Panc1 (cell line): ENCODE measurements at regions not wholly inside any gene's neighbourhood (a gene's known extent, or its start where the extent isn't known, plus 50 kb on each side); places are given as distances from the start of the nearest gene placed in this dataset.
A peak's percentile ranks its signal among the peaks of the same experiment; 100 is the strongest.

ENCODE experiments used
- ATAC-seq: fragments of 200-7000 bp; cut with Tn5 transposase; 2 replicates; pipeline ENCODE4 v1.9.1; 2020; ENCODE audit warnings: mild to moderate bottlenecking, moderate library complexity
- BruUV-seq: library from RNA; stranded (reverse); fragments of 400-500 nt; replicated peaks from 2 replicates; lab custom pipeline; 2021; lab: Mats Ljungman, UMichigan
- CTCF ChIA-PET: fragments of 300-600 bp; sonication (Branson Sonifier 250); formaldehyde crosslinking; loops from one replicate; lab custom pipeline; 2022; ENCODE audit warnings: antibody characterized with exemption; lab: Charles Lee
- POLR2A ChIA-PET: fragments of 300-600 bp; sonication (Branson Sonifier 250); formaldehyde crosslinking; loops from one replicate; lab custom pipeline; 2022; ENCODE audit warnings: antibody characterized with exemption; lab: Charles Lee
- DNase-seq: peaks from one replicate; pipeline ENCODE4 v3.0.0-alpha.2; 2010; ENCODE audit warnings: low read depth, low spot score
- H3K27ac ChIP-seq: 2 replicates; pipeline ENCODE4 v1.5.1; 2011; ENCODE audit warnings: mild to moderate bottlenecking, low read length, inconsistent platforms
- H3K27me3 ChIP-seq: fragments of 200-500 bp; sonication (Bioruptor generic); 2 replicates; pipeline ENCODE4 v1.6.0; 2014; ENCODE audit warnings: low read length, inconsistent platforms; ENCODE audit not compliant: control insufficient read depth, insufficient read depth
- H3K36me3 ChIP-seq: fragments of 200-500 bp; sonication (Bioruptor generic); 2 replicates; pipeline ENCODE4 v1.5.1; 2014; ENCODE audit warnings: inconsistent platforms, mild to moderate bottlenecking, low read length, moderate library complexity; ENCODE audit not compliant: control insufficient read depth, insufficient read depth
- H3K4me1 ChIP-seq: 2 replicates; pipeline ENCODE4 v1.5.1; 2011; ENCODE audit warnings: inconsistent platforms, mild to moderate bottlenecking, low read length, moderate library complexity; ENCODE audit not compliant: control insufficient read depth, insufficient read depth
- H3K4me3 ChIP-seq, 2 experiments: 2 replicates each; pipeline ENCODE4 v1.5.1; 2011 to 2012; ENCODE audit warnings: low read depth in 2 of 2, low read length in 2 of 2, mild to moderate bottlenecking in 2 of 2, inconsistent platforms in 1 of 2, moderate library complexity in 1 of 2
- H3K9me3 ChIP-seq: fragments of 200-500 bp; sonication (Bioruptor generic); 2 replicates; pipeline ENCODE4 v1.5.1; 2014; ENCODE audit warnings: low read depth, mild to moderate bottlenecking, inconsistent platforms, low read length, moderate library complexity; ENCODE audit not compliant: control insufficient read depth, insufficient read depth
- CTCF ChIP-seq: fragments of 450-650 bp; IDR thresholded peaks from 2 replicates; pipeline ENCODE4 v1.5.1; 2017; ENCODE audit warnings: mild to moderate bottlenecking
- POLR2AphosphoS5 ChIP-seq: IDR thresholded peaks from 2 replicates; pipeline ENCODE4 v1.6.1; 2012; ENCODE audit warnings: mild to moderate bottlenecking, low read depth, low read length, moderate library complexity
- SIN3A ChIP-seq: IDR thresholded peaks from 2 replicates; pipeline ENCODE4 v1.6.1; 2012; ENCODE audit warnings: low read depth, mild to moderate bottlenecking, low read length, moderate library complexity, borderline replicate concordance; ENCODE audit not compliant: insufficient read depth
- TCF7L2 ChIP-seq: IDR thresholded peaks from 2 replicates; pipeline ENCODE4 v1.6.1; 2011; ENCODE audit warnings: mild to moderate bottlenecking, low read depth, low read length, inconsistent platforms
- in situ Hi-C: cut with HindIII; loops from 2 replicates; pipeline ENCODE4 v1.10.0; 2016; ENCODE audit warnings: low sequenced_read_pairs, low pct_unique_long_range_greater_than_20kb
- intact Hi-C: fragments of 100-400 bp; cut with micrococcal nuclease; formaldehyde crosslinking; loops from one replicate; pipeline ENCODE4 v1.10.0; 2022; ENCODE audit not compliant: unreplicated experiment
- TF ChIP-seq, protein P1 (sequence below), 2 experiments: IDR thresholded peaks; 2 replicates each; pipeline ENCODE4 v1.6.1; 2011 to 2012; ENCODE audit warnings: low read depth in 2 of 2, control low read depth in 1 of 2, low read length in 1 of 2, mild to moderate bottlenecking in 1 of 2, moderate library complexity in 1 of 2; ENCODE audit not compliant: insufficient read depth in 1 of 2

GRCh38 chr14:100649173-100649519, 61.9 kb upstream of the BEGAIN start:
- no peak for DNase-seq
- peaks cover 5% of the 10 kb centered on the region; the same call in 1 of the 2 replicates for H3K9me3 ChIP-seq
- peaks cover 15% of the 10 kb centered on the region for H3K4me1 ChIP-seq
- no peaks in the 10 kb centered on the region for H3K27me3 ChIP-seq
- in situ Hi-C loops (no loop called here), intact Hi-C loops (loop anchor here (5.0 kb wide), 1 partner anchor 207 kb away; no protein-coding TSS in a partner anchor)
- TF ChIP-seq CTCF, result no peak
- no peak for TF ChIP-seq TCF7L2
- TF ChIP-seq POLR2AphosphoS5, result no peak
- TF ChIP-seq, protein P1, sequence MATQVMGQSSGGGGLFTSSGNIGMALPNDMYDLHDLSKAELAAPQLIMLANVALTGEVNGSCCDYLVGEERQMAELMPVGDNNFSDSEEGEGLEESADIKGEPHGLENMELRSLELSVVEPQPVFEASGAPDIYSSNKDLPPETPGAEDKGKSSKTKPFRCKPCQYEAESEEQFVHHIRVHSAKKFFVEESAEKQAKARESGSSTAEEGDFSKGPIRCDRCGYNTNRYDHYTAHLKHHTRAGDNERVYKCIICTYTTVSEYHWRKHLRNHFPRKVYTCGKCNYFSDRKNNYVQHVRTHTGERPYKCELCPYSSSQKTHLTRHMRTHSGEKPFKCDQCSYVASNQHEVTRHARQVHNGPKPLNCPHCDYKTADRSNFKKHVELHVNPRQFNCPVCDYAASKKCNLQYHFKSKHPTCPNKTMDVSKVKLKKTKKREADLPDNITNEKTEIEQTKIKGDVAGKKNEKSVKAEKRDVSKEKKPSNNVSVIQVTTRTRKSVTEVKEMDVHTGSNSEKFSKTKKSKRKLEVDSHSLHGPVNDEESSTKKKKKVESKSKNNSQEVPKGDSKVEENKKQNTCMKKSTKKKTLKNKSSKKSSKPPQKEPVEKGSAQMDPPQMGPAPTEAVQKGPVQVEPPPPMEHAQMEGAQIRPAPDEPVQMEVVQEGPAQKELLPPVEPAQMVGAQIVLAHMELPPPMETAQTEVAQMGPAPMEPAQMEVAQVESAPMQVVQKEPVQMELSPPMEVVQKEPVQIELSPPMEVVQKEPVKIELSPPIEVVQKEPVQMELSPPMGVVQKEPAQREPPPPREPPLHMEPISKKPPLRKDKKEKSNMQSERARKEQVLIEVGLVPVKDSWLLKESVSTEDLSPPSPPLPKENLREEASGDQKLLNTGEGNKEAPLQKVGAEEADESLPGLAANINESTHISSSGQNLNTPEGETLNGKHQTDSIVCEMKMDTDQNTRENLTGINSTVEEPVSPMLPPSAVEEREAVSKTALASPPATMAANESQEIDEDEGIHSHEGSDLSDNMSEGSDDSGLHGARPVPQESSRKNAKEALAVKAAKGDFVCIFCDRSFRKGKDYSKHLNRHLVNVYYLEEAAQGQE (IDR thresholded peaks at IDR 0.05; ENCODE audit: insufficient read depth in 1 of 2, low read depth in 2 of 2, low read length in 1 of 2), result no peak
- no peak for TF ChIP-seq SIN3A
- no peak overlapping the region for H3K4me3 ChIP-seq
- no peaks in the 10 kb centered on the region for H3K36me3 ChIP-seq
- ATAC-seq, result peak; percentile 39; the same call in 1 of the 2 replicates
- no TSS peak for BruUV-seq
- ChIA-PET POLR2A (no interaction called here), CTCF (no interaction called here)
- H3K27ac ChIP-seq, result no peak overlapping the region

DNA sequence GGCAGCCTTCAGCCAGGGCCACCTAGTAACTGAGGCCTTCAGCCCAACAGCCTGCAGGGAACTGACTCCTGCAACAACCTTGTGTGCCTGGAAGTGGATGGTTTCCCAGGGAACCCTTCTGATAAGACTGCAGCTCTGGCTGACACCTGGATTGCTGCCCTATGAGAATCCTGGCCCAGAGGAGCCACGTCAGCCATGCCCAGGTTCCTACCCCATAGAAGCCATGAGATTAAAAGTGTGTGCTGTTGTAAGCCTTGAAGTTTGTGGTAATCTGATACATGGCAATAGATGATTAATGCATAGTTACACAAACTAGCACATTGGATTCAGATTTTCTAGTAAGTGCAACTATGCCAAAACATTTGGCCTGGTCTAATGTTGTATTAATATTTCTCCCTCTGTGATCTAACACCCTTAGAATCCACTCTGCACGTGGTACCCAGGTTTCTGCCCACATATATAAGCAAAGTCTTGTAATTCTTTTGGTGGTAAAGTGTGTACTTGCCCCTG, 64.8 kb upstream of the BEGAIN start:
- Histone ChIP-seq H3K27me3 (no peaks in the 10 kb centered on the region), H3K4me1 (peaks cover 23% of the 10 kb centered on the region), H3K36me3 (no peaks in the 10 kb centered on the region), H3K9me3 (peaks cover 5% of the 10 kb centered on the region; the same call in 1 of the 2 replicates), H3K27ac (no peak overlapping the region), H3K4me3 (no peak overlapping the region)
- CTCF ChIA-PET, result interaction anchor here (0.5 to 1.2 kb wide), 3 partner anchors 94 to 264 kb away, joined by 3 to 14 read pairs (median 4); no protein-coding TSS in a partner anchor
- POLR2A ChIA-PET, result no interaction called here
- no peak for DNase-seq
- no peak for ATAC-seq
- in situ Hi-C loops, result no loop called here
- intact Hi-C loops, result no loop called here
- TF ChIP-seq POLR2AphosphoS5 (no peak), SIN3A (no peak), TCF7L2 (no peak), CTCF (no peak)
- TF ChIP-seq, protein P1 (IDR thresholded peaks at IDR 0.05; ENCODE audit: insufficient read depth in 1 of 2, low read depth in 2 of 2, low read length in 1 of 2), result no peak
- no TSS peak for BruUV-seq
